Stimulated activated CD4-positive, alpha-beta T cell treated with anti-CD3 and anti-CD28 coated beads, Interleukin-2, amount 100 ng/mL, for 24 hours (primary cell): ENCODE measurements at regions not wholly inside any gene's neighbourhood (a gene's known extent, or its start where the extent isn't known, plus 50 kb on each side); places are given as distances from the start of the nearest gene placed in this dataset.

Experiments used
- DNase-seq, 2 donors: peaks; one replicate each; pipeline ENCODE4 v3.0.0-alpha.2; 2020

DNA sequence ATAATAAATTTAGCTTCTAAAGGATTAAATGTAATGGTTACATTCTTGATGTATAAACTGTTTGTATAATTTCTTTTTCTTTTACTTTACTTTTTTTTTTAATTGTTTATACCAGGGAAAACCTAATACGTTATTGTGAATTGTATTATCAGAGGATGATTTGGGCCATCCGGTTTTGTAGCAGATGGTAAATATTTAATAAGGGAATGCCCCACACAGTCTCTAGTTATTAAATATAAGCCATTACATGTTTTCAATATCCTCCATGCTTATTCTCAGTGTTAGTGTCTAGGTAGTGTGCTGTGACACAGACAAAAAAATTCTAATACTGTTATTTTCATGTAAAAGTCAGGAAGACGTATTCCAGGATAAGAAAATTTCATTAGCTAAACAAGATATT, 553.9 kb downstream of the ZNF804A start:
- no peak for DNase-seq

DNA sequence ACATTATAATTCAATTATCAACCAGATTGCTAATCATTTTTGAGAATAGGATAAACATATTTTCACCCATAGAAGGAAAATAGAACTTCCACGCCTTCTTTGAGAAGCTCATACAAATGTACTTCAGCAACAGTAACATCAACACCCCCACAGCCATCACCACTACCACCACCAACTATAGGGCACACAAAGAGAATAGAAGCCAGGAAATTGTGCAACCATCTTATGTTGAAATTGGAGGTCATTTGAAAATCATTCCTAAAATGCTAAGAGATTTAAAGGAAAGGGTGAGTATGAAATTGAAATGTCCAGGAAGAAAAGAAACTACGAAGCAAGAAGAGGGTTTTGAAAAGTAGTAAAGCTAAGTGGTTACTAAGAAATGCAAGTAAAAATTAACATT, 563.4 kb downstream of the ZNF804A start:
- no peak for DNase-seq

DNA sequence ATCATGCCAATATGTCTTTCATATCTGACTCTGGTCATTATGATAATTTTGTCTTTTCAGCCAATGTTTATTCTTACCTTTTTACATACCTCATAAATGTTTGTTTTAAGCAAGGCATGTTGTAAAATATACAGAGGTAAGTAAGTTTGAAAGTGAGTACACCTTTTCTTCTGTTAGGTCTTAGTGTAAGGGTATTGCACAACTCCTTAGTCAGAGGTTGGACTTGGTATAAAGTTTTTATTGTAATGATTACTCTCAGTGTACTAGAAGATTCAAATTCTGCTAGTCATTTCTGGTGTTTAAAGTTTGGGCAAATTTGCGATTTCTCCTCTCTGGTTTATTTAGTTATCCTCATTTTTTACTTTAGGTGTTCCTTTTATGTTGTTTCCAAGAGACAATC, 564.3 kb upstream of the FSIP2 start:
- no peak for DNase-seq

DNA sequence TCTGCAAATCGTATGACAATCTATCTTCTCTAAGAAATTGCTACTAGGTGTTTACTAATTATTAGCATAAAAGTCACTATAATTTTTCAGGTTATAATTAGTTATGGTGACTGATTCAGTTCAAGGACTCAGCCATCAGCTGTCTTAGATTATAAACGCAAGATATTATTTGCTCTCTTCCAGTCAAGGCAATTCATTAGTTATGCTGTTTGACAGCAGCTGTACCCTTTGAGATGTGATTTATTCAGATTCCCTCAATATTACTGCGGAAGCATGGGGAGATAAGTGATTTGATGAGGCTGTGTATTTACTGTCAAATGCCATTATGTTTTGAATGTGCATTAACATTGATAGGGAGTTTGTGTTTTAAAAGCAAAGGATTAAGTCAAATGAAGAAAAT, 558.9 kb upstream of the FSIP2 start:
- no peak for DNase-seq

- no peak for DNase-seq
These were observed 556.7 kb upstream of the FSIP2 start for GRCh38 chr2:185181901-185182300.

DNA sequence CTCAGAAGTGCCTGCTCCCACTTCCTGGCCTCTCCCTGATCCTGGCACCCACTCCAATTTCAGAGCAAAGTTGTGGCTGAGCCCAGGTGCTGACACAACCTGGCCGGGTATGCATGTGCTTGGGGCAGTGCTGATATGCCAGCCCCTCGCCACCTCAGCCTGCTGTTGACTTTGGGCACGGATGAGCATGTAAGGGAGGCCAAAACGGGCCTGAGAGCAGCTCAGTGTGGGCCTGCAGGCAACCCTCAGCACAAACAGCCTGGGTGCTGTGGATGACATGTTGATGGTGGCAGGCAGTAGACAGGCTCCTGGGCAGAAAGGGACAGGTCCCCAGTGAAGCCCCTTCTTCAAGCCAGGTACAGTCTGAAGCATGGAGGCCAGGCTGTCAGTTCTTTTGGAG, 553.6 kb upstream of the FSIP2 start:
- DNase-seq: no peak

GRCh38 chr2:185187421-185187820, 551.2 kb upstream of the FSIP2 start:
- DNase-seq: no peak

GRCh38 chr2:185188656-185189055, 549.9 kb upstream of the FSIP2 start:
- DNase-seq: no peak

DNA sequence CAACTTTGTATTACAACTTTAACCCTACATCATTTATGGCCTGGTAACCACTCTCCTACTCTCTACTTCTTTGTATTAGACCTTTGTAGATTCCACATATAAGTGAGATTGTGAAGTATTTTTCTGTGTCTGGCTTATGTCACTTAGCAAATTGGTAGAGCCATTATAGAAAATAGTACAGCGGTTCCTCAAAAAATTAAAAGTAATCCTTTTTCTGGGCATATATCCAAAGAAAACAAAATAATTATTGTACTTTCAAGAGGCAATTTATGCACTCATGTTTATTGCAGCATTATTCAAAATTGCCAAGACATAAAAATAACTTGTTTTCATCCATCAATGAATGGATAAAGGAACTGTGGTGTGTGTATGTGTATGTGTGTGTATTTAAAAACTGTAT, 537.5 kb upstream of the FSIP2 start:
- no peak for DNase-seq

- no peak for DNase-seq
These were observed 536.2 kb upstream of the FSIP2 start for GRCh38 chr2:185202381-185202780.

DNA sequence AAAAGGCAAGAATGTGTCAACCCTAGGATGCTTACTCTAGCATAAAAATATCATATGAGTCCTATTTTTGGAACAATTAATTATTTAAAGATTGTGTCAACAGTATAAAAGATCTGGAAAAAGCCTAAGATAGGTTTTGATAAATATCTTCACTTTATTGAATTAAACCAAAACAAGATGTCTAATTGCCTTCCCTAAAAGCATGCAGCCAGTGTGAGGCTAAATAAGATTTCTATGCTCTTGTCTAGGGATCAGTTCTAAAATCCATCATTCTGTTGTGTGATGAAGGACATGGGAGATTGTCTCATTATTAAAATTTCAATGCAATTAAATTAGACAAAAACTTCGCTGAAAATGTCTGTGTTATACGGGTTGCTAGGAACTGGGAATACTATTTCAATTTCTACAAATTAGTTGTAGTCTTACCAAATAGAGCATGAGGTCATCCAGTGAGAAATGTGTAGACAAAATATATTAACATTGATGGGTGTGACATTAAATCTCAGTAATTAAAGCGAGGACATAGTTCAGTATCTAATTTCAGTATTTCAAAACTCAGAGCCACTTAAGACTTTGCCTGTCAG, 535.6 kb upstream of the FSIP2 start:
- no peak for DNase-seq

- no peak for DNase-seq
These were observed 530.3 kb upstream of the FSIP2 start for GRCh38 chr2:185208261-185208660.

DNA sequence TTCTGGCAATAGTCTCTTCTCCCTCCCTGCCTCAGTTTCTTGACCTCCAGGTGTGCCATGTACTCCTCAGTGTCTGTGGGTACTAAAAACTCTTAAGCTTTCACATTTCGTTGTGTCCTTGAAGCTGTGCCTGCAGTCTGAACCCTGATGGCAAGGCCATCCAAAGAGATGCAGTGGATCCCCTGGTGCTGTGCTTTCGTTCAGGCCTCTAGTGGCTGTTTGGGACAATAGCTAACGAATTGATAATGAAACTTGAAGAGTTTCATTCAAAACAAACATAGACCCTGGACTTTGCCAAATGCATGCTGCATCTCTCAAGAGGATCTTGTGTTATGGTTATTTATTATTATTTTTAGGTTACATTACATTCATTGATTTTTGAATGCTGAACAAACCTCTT, 523.1 kb upstream of the FSIP2 start:
- DNase-seq: no peak

DNA sequence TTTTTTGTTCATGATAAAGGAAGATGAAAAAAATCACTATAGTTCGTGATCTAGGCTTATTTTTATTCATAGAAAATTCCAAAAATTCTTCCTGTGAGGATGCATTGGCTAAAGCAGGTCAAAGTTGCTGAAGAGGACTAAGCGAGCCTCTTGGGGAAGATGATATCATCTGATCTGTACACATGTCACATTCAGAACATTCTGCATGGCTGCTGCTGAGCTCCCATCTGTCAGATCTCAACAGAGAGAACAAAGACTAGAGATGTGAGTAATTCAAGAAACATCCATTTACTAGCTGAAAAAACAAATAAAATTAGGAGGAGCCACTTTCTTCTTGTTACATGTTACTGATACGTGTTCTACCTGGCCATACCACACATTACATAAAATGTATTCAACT, 518.6 kb upstream of the FSIP2 start:
- no peak for DNase-seq

DNA sequence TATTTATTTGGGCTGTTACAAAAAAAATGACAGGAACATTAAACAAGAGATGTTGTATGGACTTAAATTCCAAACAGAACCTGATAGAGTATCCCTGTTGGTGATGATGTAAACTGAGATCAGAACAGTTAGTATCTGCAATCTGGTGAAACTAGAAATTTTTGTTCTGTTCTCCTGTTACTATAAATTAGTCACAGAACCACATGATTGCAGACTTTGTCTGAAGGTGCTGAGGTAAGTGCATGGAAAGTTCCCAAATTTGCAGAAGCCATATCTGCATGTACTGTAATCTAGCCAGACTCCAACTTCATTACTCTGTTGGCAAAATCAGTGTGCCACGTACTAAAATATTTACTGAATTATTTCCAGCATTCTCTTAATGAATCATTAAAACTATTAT, 516.3 kb upstream of the FSIP2 start:
- no peak for DNase-seq

DNA sequence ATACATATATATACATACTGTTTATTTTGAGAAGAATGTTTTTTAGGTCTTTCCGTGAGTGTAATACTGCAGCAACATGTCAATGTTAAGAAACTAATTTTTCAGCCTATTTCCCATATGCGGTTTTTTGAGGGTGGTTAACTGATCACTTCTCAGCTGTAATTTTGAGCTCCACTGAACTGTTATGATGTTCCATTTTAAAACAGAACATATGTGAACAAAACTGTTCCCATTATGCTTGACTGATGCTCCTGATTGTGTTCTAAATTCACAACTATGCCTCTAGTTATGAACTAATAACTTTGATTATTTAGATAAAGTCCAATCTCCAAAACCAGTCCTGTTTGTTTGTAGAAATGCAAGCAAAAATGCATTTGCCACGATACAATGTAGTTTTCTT, 511.2 kb upstream of the FSIP2 start:
- DNase-seq: no peak

DNA sequence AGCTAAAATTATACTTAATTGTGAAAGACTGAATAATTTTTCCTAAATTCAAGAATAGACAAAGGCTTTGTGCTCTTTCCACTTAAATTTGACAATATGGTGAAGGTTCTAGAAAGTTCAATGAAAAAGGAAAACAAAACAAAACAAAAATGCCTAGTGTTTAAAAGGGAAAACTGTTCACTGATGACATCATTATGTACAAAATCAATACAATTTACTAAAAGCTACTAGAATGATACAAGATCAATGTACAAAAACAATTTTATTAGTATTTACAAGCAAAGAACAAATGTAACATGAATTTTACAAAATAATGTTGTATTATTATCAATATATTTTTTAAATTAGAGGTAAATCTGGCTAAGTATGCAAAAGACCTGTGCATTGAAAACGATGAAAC, 499.1 kb upstream of the FSIP2 start:
- DNase-seq: no peak

DNA sequence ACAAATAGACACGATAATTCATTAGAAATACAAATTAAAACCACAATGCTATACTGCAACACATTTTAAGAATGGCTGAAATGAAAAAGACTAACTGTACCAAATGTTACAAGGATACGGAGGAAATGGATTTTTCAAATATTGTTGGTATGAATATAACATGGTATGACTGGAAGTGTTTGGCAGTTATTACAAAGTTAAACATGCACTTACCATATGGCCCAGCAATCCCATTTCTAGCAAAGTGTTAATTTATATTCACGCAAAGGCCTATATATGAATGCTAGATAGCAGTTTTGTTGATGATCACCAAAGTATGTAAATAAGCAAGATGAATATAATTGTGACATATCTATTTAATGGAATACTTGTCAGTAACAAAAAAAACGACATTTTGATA, 497.8 kb upstream of the FSIP2 start:
- no peak for DNase-seq

DNA sequence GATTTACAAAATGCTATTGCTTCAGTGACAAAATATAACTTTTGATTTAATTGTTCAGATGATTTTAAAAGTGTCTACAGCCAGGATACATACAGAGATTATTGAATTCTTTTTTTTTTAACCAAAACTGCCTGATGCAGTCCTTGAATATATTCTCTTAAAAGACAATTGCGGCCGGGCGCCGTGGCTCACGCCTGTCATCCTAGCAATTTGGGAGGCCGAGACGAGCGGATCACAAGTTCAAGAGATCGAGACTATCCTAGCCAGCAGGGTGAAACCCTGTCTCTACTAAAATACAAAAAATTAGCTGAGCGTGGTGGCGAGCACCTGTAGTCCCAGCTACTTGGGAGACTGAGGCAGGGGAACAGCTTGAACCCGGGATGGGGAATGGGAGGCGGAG, 497.0 kb upstream of the FSIP2 start:
- no peak for DNase-seq

DNA sequence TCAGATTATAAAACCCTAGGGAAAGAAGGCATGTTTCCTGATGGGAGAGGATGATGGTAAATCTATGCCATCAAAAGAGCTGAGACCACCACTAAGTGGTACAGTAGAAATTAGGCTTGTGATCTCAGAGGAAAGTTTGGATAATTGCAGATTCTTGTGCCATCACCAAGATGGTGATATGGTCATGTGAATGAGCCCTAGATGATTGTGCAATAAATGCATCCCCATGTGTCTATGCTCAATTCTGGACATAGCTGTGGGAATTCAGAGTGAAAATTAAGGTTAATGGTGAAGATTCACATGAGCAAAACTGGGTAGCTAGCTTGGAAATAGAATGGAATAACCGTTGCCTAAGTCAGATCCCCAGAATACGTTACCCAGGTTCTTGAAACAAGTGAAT, 496.1 kb upstream of the FSIP2 start:
- DNase-seq: no peak

GRCh38 chr2:185245216-185245615, 493.4 kb upstream of the FSIP2 start:
- no peak for DNase-seq

DNA sequence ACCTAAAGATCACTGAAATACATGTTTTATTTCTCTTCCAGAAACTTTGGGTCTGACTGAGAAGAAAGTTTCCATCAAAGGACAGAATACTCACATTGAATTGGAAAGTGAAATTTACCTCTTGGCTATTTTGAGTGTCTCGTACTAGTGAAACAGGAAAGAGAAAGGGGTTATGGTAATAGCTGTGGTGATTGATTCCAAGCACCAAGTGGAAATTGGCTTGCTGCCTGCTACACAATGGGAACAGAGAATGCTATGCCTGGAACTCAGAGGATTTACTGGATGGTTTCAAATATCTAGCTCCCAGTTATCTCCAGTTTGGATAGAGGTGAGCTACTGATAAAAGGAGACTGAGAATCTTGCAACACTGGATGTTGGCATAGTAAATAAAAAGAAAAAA, 492.8 kb upstream of the FSIP2 start:
- DNase-seq: no peak

GRCh38 chr2:185246717-185247116, 491.9 kb upstream of the FSIP2 start:
- no peak for DNase-seq

GRCh38 chr2:185255566-185255965, 483.0 kb upstream of the FSIP2 start:
- DNase-seq: no peak

DNA sequence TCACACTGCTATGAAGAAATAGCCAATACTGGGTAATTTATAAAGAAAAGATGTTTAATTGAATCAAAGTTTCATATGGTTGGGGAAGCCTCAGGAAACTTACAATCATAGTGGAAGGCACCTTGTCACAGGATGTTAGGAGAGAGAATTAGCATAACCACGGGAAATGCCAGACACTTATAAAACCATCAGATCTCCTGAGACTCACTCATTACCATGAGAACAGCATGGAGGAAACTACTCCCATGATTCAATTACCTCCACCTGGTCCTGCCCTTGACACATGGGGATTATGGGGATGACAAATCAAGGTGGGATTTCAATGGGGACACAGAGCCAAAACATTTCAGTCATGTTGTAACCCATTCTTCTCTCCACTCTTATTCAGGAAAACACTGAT, 472.9 kb upstream of the FSIP2 start:
- DNase-seq: no peak

DNA sequence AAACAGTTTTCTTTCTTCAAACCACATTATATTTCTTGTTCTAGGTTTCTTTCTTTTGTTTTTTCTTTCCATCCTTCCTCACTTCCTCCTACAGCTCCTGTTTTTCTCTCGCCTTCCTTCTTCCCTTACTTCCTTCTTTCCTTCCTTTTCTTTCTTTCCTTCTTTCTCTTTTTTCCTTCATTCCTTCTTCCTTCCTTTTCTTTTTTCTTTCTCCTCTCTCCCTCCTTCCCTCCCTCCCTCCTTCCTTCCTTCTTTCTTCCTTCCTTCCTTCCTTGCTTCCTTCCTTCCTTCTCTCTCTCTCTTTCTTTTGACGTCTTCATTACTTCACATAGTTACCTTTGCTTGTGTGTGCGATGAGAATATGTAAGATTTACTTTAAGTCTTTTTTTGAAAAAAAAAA, 470.0 kb upstream of the FSIP2 start:
- no peak for DNase-seq
